OCI-LY3 (cell line): ENCODE measurements at regions not wholly inside any gene's neighbourhood (a gene's known extent, or its start where the extent isn't known, plus 50 kb on each side); places are given as distances from the start of the nearest gene placed in this dataset.
A peak's percentile ranks its signal among the peaks of the same experiment; 100 is the strongest.

Experiments
- H2AFZ ChIP-seq: fragments of 200-600, 300-600 bp; shearing (Covaris generic); 2 replicates; pipeline ENCODE4 v1.6.0; 2014; ENCODE audit warnings: antibody characterized with exemption, low read depth, low read length
- H3K27ac ChIP-seq: fragments of 200-600, 300-600 bp; sonication (generic); 2 replicates; pipeline ENCODE4 v1.5.1; 2014; ENCODE audit warnings: mild to moderate bottlenecking, low read length, moderate library complexity, mixed read lengths
- H3K27me3 ChIP-seq: fragments of 200-600, 300-600 bp; sonication (generic); 2 replicates; pipeline ENCODE4 v1.6.1; 2014; ENCODE audit warnings: low read depth, low read length, mixed read lengths
- H3K36me3 ChIP-seq: fragments of 200-600, 300-600 bp; sonication (generic); replicated peaks from 2 replicates; pipeline ENCODE3; 2014; ENCODE audit warnings: low read depth, low read length, mixed read lengths
- H3K4me1 ChIP-seq: fragments of 300-600, 200-600 bp; sonication (generic); 2 replicates; pipeline ENCODE4 v1.6.1; 2014; ENCODE audit warnings: low read length, mixed read lengths
- H3K4me2 ChIP-seq: fragments of 200-600, 300-600 bp; sonication (generic); 2 replicates; pipeline ENCODE4 v1.6.1; 2014; ENCODE audit warnings: low read length, mixed read lengths
- H3K4me3 ChIP-seq: fragments of 300-600, 200-600 bp; sonication (generic); 2 replicates; pipeline ENCODE4 v1.5.1; 2014; ENCODE audit warnings: antibody characterized with exemption, mild to moderate bottlenecking, low read length, moderate library complexity
- H3K79me2 ChIP-seq: fragments of 300-600, 200-600 bp; shearing (Covaris generic); 2 replicates; pipeline ENCODE4 v1.6.1; 2014; ENCODE audit warnings: mild to moderate bottlenecking, low read length, mixed read lengths
- H3K9ac ChIP-seq: fragments of 300-600, 200-600 bp; shearing (Covaris generic); 2 replicates; pipeline ENCODE4 v1.6.0; 2014; ENCODE audit warnings: mild to moderate bottlenecking, low read length, moderate library complexity
- H3K9me3 ChIP-seq: fragments of 200-600, 300-600 bp; shearing (Covaris generic); 2 replicates; pipeline ENCODE4 v1.6.1; 2014; ENCODE audit warnings: low read length, mixed read lengths; ENCODE audit not compliant: insufficient read depth
- H4K20me1 ChIP-seq: fragments of 200-600, 300-600 bp; sonication (generic); 2 replicates; pipeline ENCODE4 v1.6.1; 2016; ENCODE audit warnings: low read length, mixed read lengths; ENCODE audit not compliant: insufficient read depth
- CTCF ChIP-seq: fragments of 200-600, 300-600 bp; sonication (generic); IDR thresholded peaks from 2 replicates; pipeline ENCODE4 v1.5.1; 2014; ENCODE audit warnings: antibody characterized with exemption, low read length, low read depth
- EZH2phosphoT487 ChIP-seq: fragments of 200-600 bp; shearing (Covaris generic); IDR thresholded peaks from 2 replicates; pipeline ENCODE4 v1.6.1; 2018; ENCODE audit warnings: antibody characterized with exemption, mixed run types, low read depth

GRCh38 chr3:181839039-181839915 lies 127.6 kb downstream of the SOX2 start:
- Histone ChIP-seq H3K79me2 (no peaks in the 10 kb centered on the region), H3K27ac (peak overlapping the region; percentile 56), H4K20me1 (no peaks in the 10 kb centered on the region), H3K27me3 (no peaks in the 10 kb centered on the region), H3K4me1 (peaks cover 24% of the 10 kb centered on the region), H3K9ac (peak overlapping the region; percentile 59), H3K9me3 (no peaks in the 10 kb centered on the region; the same call in 1 of the 2 replicates), H2AFZ (peak overlapping the region; percentile 96), H3K4me2 (peak overlapping the region; percentile 92), H3K4me3 (peak overlapping the region; percentile 75), H3K36me3 (no peaks in the 10 kb centered on the region)
- TF ChIP-seq CTCF (no peak), EZH2phosphoT487 (no peak)

- no peak for TF ChIP-seq EZH2phosphoT487
- no peak for TF ChIP-seq CTCF
- H3K9ac ChIP-seq, result peak overlapping the region; percentile 59
- H3K4me1 ChIP-seq, result peaks cover 24% of the 10 kb centered on the region
- H2AFZ ChIP-seq, result peak overlapping the region; percentile 96
- H3K9me3 ChIP-seq, result no peaks in the 10 kb centered on the region; the same call in 1 of the 2 replicates
- no peaks in the 10 kb centered on the region for H3K79me2 ChIP-seq
- no peaks in the 10 kb centered on the region for H4K20me1 ChIP-seq
- no peaks in the 10 kb centered on the region for H3K36me3 ChIP-seq
- no peaks in the 10 kb centered on the region for H3K27me3 ChIP-seq
- H3K4me2 ChIP-seq, result peak overlapping the region; percentile 92
- peak overlapping the region; percentile 56 for H3K27ac ChIP-seq
- H3K4me3 ChIP-seq, result peak overlapping the region; percentile 75
Measured at GRCh38 chr3:181839916-181840297, 128.2 kb downstream of the SOX2 start.

- no peak overlapping the region for H3K27ac ChIP-seq
- no peak overlapping the region for H3K9ac ChIP-seq
- no peaks in the 10 kb centered on the region; the same call in 1 of the 2 replicates for H3K9me3 ChIP-seq
- no peaks in the 10 kb centered on the region for H3K36me3 ChIP-seq
- H3K79me2 ChIP-seq, result no peaks in the 10 kb centered on the region
- no peaks in the 10 kb centered on the region for H4K20me1 ChIP-seq
- no peak overlapping the region for H2AFZ ChIP-seq
- H3K4me2 ChIP-seq, result no peak overlapping the region
- TF ChIP-seq EZH2phosphoT487 (no peak), CTCF (no peak)
- H3K4me3 ChIP-seq, result no peak overlapping the region
- H3K4me1 ChIP-seq, result peaks cover 13% of the 10 kb centered on the region
- no peaks in the 10 kb centered on the region for H3K27me3 ChIP-seq
Measured at GRCh38 chr3:181844211-181844610, 132.5 kb downstream of the SOX2 start.

GRCh38 chr3:181847276-181847675 lies 135.6 kb downstream of the SOX2 start:
- Histone ChIP-seq H3K4me3 (no peak overlapping the region), H2AFZ (no peak overlapping the region), H3K79me2 (no peaks in the 10 kb centered on the region), H3K4me2 (no peak overlapping the region), H3K9me3 (no peaks in the 10 kb centered on the region), H3K27ac (no peak overlapping the region), H3K4me1 (peaks cover 11% of the 10 kb centered on the region), H3K36me3 (no peaks in the 10 kb centered on the region), H3K27me3 (no peaks in the 10 kb centered on the region), H4K20me1 (no peaks in the 10 kb centered on the region), H3K9ac (no peak overlapping the region)
- TF ChIP-seq EZH2phosphoT487 (no peak), CTCF (no peak)
